Omental fat pad (tissue), 3 donors: ENCODE measurements at regions not wholly inside any gene's neighbourhood (a gene's known extent, or its start where the extent isn't known, plus 50 kb on each side); places are given as distances from the start of the nearest gene placed in this dataset.

Source experiments
- ATAC-seq: fragments of 150-250 bp; one replicate; pipeline ENCODE4 v1.9.1; 2016; ENCODE audit warnings: mild to moderate bottlenecking, moderate library complexity; ENCODE audit not compliant: low FRiP score
- DNase-seq: peaks from one replicate; pipeline ENCODE4 v3.0.0-alpha.2; 2019; ENCODE audit warnings: low spot score
- TF ChIP-seq, protein P1 (sequence below), 3 donors: fragments of 450-650 bp; IDR thresholded peaks; one replicate each; pipeline ENCODE4 v1.5.1; 2016 to 2017; ENCODE audit warnings: antibody characterized with exemption in 3 of 3, mild to moderate bottlenecking in 3 of 3, moderate library complexity in 2 of 3

DNA sequence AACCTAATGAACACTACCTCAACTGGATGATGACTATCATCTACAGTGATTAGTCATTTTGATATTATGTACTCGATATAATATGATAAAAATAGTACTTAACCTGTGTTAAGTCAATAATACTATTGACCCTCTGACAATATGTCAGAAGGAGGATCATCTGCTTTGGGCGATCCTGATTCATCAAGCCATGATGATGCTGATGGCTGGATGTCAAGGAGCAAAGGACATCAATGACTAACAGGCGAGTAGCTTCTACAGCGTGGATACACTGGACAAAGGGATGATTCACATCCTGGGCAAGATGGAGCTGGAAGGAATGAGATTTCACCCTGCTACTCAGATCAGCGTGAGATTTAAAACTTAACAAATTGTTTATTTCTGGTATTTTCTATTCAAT is 94.4 kb upstream of the SKAP2 start:
- ATAC-seq: no peak
- TF ChIP-seq, protein P1, sequence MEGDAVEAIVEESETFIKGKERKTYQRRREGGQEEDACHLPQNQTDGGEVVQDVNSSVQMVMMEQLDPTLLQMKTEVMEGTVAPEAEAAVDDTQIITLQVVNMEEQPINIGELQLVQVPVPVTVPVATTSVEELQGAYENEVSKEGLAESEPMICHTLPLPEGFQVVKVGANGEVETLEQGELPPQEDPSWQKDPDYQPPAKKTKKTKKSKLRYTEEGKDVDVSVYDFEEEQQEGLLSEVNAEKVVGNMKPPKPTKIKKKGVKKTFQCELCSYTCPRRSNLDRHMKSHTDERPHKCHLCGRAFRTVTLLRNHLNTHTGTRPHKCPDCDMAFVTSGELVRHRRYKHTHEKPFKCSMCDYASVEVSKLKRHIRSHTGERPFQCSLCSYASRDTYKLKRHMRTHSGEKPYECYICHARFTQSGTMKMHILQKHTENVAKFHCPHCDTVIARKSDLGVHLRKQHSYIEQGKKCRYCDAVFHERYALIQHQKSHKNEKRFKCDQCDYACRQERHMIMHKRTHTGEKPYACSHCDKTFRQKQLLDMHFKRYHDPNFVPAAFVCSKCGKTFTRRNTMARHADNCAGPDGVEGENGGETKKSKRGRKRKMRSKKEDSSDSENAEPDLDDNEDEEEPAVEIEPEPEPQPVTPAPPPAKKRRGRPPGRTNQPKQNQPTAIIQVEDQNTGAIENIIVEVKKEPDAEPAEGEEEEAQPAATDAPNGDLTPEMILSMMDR (IDR thresholded peaks at IDR 0.05): no peak
- no peak for DNase-seq

DNA sequence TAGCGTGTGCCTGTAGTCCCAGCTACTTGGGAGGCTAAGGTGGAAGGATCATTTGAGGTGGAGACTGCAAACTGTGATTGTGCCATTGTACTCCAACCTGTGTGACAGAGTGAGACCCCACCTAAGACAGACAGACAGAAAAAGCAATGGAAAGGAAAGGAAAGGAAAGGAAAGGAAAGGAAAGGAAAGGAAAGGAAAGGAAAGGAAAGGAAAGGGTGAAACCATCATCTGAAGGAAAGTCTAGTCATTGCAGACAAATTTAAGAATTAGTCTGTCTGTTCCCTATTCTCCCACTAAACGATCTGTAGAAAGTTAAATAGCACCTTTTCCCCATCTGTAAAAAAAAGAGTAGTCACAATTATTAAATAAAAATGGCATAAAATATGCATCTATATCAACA is 91.1 kb upstream of the SKAP2 start:
- no peak for ATAC-seq
- DNase-seq: no peak
- TF ChIP-seq, protein P1 (IDR thresholded peaks at IDR 0.05): no peak

DNA sequence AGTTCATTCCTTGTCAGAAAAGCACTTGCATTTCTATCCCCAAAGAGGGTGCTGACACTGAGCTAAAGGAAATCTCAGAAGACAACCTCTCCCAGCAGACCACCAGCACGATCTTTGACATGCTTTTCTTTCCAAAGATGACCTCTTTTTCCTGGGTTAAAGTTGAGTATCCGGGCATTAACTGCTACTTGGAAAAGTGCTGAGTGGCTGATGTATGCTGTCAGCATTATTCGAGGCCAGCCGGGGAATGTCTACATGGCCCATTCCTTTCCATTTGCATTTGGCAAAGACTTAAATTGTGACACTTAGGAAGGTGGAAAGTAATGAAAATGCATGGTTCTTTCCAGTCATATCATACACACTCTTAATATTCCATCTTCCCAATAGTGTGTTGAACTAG is 90.6 kb upstream of the SKAP2 start:
- ATAC-seq: no peak
- no peak for DNase-seq
- TF ChIP-seq, protein P1 (IDR thresholded peaks at IDR 0.05): no peak

DNA sequence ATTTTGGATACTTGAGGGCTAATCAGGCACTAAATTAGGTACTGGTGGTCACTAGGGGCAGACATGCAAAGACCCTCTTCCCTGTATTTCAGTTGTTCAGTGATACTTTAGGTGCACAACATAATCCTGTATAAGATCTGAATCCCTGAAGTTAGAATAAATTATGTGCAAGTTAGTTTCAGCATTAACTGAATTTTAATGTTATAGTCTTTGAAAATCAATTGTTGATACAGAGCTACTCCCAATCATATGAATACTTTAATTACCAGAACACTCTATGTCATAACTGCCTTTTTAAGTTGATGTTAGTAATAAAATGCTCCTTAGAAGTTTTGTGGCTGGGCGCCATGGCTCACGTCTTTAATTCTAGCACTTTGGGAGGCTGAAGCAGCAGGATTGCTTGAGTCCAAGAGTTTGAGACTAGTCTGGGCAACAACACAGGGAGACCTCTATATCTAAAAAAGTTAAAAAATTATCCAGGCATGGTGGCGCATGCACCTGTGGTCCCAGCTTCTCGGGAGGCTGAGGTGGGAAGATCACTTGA is 87.1 kb upstream of the SKAP2 start:
- TF ChIP-seq, protein P1 (IDR thresholded peaks at IDR 0.05): no peak

DNA sequence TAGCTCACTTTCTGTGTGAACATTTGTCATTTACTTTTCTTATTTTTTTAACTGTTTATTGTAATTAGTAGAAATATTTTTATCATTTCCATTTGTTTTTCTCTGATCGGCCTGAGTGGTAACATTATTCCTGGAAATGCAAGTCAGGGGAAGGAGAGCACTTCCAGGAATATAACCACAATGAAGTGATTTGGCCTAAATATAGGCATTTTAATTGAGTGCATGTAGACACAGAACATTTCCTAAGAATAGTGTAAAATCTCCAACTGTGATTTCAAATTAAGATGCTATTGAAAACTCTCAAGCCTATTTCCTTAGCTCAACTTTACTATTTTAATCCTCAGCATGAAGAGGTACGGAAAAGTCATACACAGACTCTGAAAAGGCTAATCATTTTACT is 86.5 kb upstream of the SKAP2 start:
- TF ChIP-seq, protein P1 (IDR thresholded peaks at IDR 0.05): no peak
- no peak for DNase-seq
- no peak for ATAC-seq

More for the DNA sequence above, 87.1 kb upstream of the SKAP2 start:
- DNase-seq: no peak
- ATAC-seq: no peak

DNA sequence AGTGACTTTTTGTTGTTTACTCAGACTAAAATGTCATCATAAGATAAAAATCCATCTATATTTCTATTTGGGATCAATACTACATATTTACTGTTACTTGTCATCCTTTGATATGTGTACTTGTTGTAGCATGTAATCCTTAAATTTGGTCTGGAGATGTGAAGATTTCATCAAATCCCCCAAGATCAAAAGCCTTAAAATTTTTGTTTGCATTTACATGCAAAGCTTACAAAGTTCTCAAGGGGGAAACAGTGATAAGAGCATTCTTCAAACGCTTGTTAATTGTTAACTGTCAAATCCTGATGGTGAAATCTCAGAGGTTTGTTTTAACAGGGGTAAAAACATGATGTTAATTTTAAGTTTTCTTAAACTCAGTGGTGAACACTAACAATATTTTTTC is 84.9 kb upstream of the SKAP2 start:
- no peak for DNase-seq
- TF ChIP-seq, protein P1 (IDR thresholded peaks at IDR 0.05): no peak
- no peak for ATAC-seq

DNA sequence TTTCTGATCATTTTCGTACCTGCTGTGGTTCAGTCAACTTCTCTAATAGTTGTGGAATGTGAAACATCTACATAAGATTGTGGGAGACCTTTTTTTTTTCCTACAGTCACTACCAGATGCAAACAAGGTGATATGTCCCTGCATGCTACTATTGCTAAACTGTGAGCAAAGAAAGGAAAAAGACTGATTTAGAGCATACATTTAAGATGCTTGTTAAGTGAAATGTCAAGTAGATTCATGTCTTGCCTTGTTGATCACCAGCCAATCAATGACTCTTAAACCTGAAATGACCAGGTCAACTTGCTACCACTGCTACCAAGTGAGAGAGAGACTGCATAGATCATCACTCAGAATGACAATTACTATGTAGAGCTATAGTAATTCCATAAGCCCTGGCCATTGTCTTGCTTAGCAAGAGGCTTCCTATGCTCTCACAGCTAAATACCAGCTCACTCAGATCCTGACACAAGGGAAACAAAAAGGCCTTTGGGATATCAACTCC is 84.3 kb upstream of the SKAP2 start:
- no peak for ATAC-seq
- TF ChIP-seq, protein P1 (IDR thresholded peaks at IDR 0.05): no peak
- no peak for DNase-seq
